ENCODE measurements at regions not wholly inside any gene's neighbourhood (a gene's known extent, or its start where the extent isn't known, plus 50 kb on each side); places are given as distances from the start of the nearest gene placed in this dataset.

DNA sequence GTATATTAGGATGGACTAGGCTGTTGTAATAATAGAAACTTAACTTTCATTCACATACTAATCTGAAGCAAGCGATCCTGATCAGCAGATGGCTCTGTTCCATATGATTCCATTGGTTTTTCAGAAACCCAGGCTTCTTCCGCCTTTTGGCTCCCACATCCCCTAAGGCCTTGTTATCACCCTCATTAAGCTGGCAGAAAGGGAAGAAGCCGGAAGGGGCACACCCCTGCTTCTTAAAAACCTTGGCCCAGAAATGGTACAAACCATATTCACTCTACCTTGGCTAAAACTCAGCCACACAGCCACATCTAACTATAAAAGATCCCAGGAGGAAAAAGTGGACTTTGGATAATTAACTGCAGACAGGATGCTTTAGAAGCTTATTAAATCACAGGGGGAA, 329.2 kb downstream of the PCNX1 start:
- Histone ChIP-seq H2BK15ac (ENCODE audit: low read depth, low read length) (no peak overlapping the region), H3K56ac (ENCODE audit: insufficient read length, low read depth, low read length) (no peak overlapping the region), H2AK5ac (ENCODE audit: insufficient read length, low read length) (no peak overlapping the region), H3K23me2 (ENCODE audit: insufficient read length, low read depth, low read length, poor library complexity, severe bottlenecking) (no peaks in the 10 kb centered on the region), H3K18ac (ENCODE audit: insufficient read length, low read depth, low read length) (no peak overlapping the region), H3K79me1 (ENCODE audit: insufficient read depth, low read depth, low read length, poor library complexity, severe bottlenecking) (no peaks in the 10 kb centered on the region), H3K4me2 (ENCODE audit: insufficient read depth, insufficient read length, low read length) (no peak overlapping the region), H2BK20ac (ENCODE audit: low read depth, low read length, poor library complexity, severe bottlenecking) (no peak overlapping the region), H3K14ac (ENCODE audit: insufficient read depth, low read length) (no peak overlapping the region), H2BK12ac (ENCODE audit: insufficient read length, low read depth, low read length) (no peak overlapping the region), H2BK5ac (ENCODE audit: insufficient read length, low read length) (no peak overlapping the region), H3K9ac (ENCODE audit: extremely low read depth, insufficient read length, low read length) (no peak overlapping the region), H3K79me2 (ENCODE audit: insufficient read depth, low read length) (no peaks in the 10 kb centered on the region), H3T11ph (ENCODE audit: low read length) (no peak overlapping the region), H2BK120ac (ENCODE audit: low read depth, low read length, poor library complexity, severe bottlenecking) (no peak overlapping the region), H3K27ac (ENCODE audit: insufficient read length, low read depth, low read length) (no peak overlapping the region), H4K91ac (ENCODE audit: insufficient read length, low read depth, low read length) (no peak overlapping the region), H2AFZ (ENCODE audit: low read length) (no peak overlapping the region), H4K20me1 (ENCODE audit: control insufficient read depth, insufficient read depth, insufficient read length) (no peaks in the 10 kb centered on the region), H3K9me3 (ENCODE audit: control insufficient read depth, low read depth, low read length) (no peaks in the 10 kb centered on the region), H4K5ac (ENCODE audit: insufficient read length, low read depth, low read length) (no peak overlapping the region), H4K8ac (replicated peaks; ENCODE audit: insufficient read length, low read depth, low read length) (no peak overlapping the region), H3K4ac (ENCODE audit: low read depth, low read length) (no peak overlapping the region), H3K23ac (ENCODE audit: insufficient read length, low read depth, low read length) (no peak overlapping the region), H3K27me3 (ENCODE audit: insufficient read depth, low read length) (no peaks in the 10 kb centered on the region), H3K4me1 (ENCODE audit: insufficient read depth, low read length) (no peaks in the 10 kb centered on the region)
- Mint-ChIP-seq H3K27me3 (ENCODE audit: low read depth) (peaks cover 2% of the 10 kb centered on the region; the same call in 1 of the 2 replicates), H3K27ac (no peak overlapping the region), H3K4me3 (no peak overlapping the region), H3K36me3 (ENCODE audit: insufficient read depth in 1 of 3, low read depth in 3 of 3) (peaks cover 0 to 2% (median 0%) of the 10 kb centered on the region in 3 experiments; a peak in 1 of 7 replicates), H3K9me3 (no peaks in the 10 kb centered on the region), H3K4me1 (peaks cover 13 to 17% of the 10 kb centered on the region in 2 experiments)
- TF ChIP-seq, protein P1, sequence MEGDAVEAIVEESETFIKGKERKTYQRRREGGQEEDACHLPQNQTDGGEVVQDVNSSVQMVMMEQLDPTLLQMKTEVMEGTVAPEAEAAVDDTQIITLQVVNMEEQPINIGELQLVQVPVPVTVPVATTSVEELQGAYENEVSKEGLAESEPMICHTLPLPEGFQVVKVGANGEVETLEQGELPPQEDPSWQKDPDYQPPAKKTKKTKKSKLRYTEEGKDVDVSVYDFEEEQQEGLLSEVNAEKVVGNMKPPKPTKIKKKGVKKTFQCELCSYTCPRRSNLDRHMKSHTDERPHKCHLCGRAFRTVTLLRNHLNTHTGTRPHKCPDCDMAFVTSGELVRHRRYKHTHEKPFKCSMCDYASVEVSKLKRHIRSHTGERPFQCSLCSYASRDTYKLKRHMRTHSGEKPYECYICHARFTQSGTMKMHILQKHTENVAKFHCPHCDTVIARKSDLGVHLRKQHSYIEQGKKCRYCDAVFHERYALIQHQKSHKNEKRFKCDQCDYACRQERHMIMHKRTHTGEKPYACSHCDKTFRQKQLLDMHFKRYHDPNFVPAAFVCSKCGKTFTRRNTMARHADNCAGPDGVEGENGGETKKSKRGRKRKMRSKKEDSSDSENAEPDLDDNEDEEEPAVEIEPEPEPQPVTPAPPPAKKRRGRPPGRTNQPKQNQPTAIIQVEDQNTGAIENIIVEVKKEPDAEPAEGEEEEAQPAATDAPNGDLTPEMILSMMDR (conservative IDR thresholded peaks at IDR 0.05): no peak
- DNase-seq: no peak
- WGBS (ENCODE audit: extremely low coverage, insufficient read length, low lambda C conversion rate): no CpG with 5 or more reads among the region's 3 CpGs
